ENCODE measurements at regions not wholly inside any gene's neighbourhood (a gene's known extent, or its start where the extent isn't known, plus 50 kb on each side); places are given as distances from the start of the nearest gene placed in this dataset.

- intact Hi-C loops (cut with DNase I, micrococcal nuclease), result no loop called here
- Histone ChIP-seq H3K4me1 (ENCODE audit: low read depth) (no peaks in the 10 kb centered on the region), H3K36me3 (ENCODE audit: low read depth) (no peaks in the 10 kb centered on the region), H3K4me3 (no peak overlapping the region), H3K9me3 (no peaks in the 10 kb centered on the region)
- ATAC-seq (no peak), DNase-seq (no peak)
- TF ChIP-seq, protein P1, sequence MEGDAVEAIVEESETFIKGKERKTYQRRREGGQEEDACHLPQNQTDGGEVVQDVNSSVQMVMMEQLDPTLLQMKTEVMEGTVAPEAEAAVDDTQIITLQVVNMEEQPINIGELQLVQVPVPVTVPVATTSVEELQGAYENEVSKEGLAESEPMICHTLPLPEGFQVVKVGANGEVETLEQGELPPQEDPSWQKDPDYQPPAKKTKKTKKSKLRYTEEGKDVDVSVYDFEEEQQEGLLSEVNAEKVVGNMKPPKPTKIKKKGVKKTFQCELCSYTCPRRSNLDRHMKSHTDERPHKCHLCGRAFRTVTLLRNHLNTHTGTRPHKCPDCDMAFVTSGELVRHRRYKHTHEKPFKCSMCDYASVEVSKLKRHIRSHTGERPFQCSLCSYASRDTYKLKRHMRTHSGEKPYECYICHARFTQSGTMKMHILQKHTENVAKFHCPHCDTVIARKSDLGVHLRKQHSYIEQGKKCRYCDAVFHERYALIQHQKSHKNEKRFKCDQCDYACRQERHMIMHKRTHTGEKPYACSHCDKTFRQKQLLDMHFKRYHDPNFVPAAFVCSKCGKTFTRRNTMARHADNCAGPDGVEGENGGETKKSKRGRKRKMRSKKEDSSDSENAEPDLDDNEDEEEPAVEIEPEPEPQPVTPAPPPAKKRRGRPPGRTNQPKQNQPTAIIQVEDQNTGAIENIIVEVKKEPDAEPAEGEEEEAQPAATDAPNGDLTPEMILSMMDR (IDR thresholded peaks at IDR 0.05), result no peak
These were observed 305.9 kb downstream of the NUAK1 start for GRCh38 chr12:105832806-105833205.

GRCh38 chr12:105834496-105834895 lies 304.3 kb downstream of the NUAK1 start:
- no peak for DNase-seq
- no peaks in the 10 kb centered on the region for H3K36me3 ChIP-seq (ENCODE audit: low read depth)
- H3K9me3 ChIP-seq, result no peaks in the 10 kb centered on the region
- TF ChIP-seq, protein P1 (IDR thresholded peaks at IDR 0.05), result no peak
- no peaks in the 10 kb centered on the region for H3K4me1 ChIP-seq (ENCODE audit: low read depth)
- intact Hi-C loops (cut with DNase I, micrococcal nuclease), result no loop called here
- ATAC-seq, result no peak
- no peak overlapping the region for H3K4me3 ChIP-seq

- DNase-seq, result no peak
- H3K4me1 ChIP-seq (ENCODE audit: low read depth), result no peaks in the 10 kb centered on the region
- intact Hi-C loops (cut with DNase I, micrococcal nuclease), result no loop called here
- H3K36me3 ChIP-seq (ENCODE audit: low read depth), result no peaks in the 10 kb centered on the region
- TF ChIP-seq, protein P1 (IDR thresholded peaks at IDR 0.05), result no peak
- no peaks in the 10 kb centered on the region for H3K9me3 ChIP-seq
- no peak overlapping the region for H3K4me3 ChIP-seq
- ATAC-seq, result no peak
These were observed 303.0 kb downstream of the NUAK1 start for GRCh38 chr12:105835580-105836241.

DNA sequence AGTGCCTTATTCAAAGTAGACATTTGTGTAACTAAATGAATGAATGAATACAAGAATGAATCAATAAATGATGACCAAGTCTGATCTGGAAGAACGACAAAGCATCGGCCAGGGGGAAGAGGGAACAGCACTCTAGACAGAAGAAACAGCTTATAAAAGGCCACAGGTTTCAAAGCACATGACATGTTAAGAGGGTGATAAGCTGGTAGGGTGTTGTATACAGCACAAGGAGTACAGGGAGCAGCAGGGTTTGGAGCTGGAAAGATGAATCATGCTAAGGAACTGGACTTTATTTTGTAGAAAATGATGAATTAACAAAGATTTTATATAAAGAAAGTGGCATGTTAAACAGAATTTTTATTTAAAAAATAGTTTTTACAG lies 302.5 kb downstream of the NUAK1 start:
- no peaks in the 10 kb centered on the region for H3K36me3 ChIP-seq (ENCODE audit: low read depth)
- H3K4me3 ChIP-seq, result no peak overlapping the region
- ATAC-seq (no peak), DNase-seq (no peak)
- TF ChIP-seq, protein P1 (IDR thresholded peaks at IDR 0.05), result no peak
- intact Hi-C loops (cut with DNase I, micrococcal nuclease), result no loop called here
- no peaks in the 10 kb centered on the region for H3K9me3 ChIP-seq
- H3K4me1 ChIP-seq (ENCODE audit: low read depth), result no peaks in the 10 kb centered on the region

DNA sequence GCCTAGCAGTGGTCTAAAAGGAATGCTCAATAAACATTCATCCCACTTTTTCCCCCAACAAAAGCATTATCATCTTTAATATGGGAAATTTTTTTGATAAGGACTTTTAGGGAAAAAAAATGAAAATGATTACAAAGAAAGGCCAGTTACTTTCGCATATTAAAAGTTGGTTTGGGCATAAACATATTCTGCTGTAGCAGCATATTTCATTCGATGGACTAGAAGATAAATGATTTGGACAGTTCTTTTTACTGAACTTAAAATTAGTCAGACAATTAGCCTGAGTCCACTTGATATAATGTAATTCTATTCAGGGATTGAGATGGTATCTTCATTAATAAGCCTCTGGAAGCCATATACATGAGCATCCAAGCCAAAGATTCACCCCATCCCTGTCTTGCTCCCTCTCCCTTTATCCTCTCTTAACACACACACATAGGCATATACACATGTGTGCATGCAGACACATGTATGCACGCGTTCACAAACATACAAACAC lies 299.1 kb downstream of the NUAK1 start:
- Histone ChIP-seq H3K36me3 (ENCODE audit: low read depth) (no peaks in the 10 kb centered on the region), H3K9me3 (no peaks in the 10 kb centered on the region), H3K4me1 (ENCODE audit: low read depth) (no peaks in the 10 kb centered on the region), H3K4me3 (no peak overlapping the region)
- no peak for DNase-seq
- TF ChIP-seq, protein P1 (IDR thresholded peaks at IDR 0.05), result no peak
- ATAC-seq, result no peak
- intact Hi-C loops (cut with DNase I, micrococcal nuclease), result no loop called here

- H3K4me3 ChIP-seq, result no peak overlapping the region
- no peaks in the 10 kb centered on the region for H3K4me1 ChIP-seq (ENCODE audit: low read depth)
- H3K9me3 ChIP-seq, result no peaks in the 10 kb centered on the region
- H3K36me3 ChIP-seq (ENCODE audit: low read depth), result no peaks in the 10 kb centered on the region
- intact Hi-C loops (cut with DNase I, micrococcal nuclease), result no loop called here
- ATAC-seq (no peak), DNase-seq (no peak)
- TF ChIP-seq, protein P1 (IDR thresholded peaks at IDR 0.05), result no peak
These were observed 298.4 kb downstream of the NUAK1 start for GRCh38 chr12:105840384-105840783.

Measured in mucosa of descending colon (tissue), 3 donors.